CD14-positive monocyte (primary cell): ENCODE measurements at regions not wholly inside any gene's neighbourhood (a gene's known extent, or its start where the extent isn't known, plus 50 kb on each side); places are given as distances from the start of the nearest gene placed in this dataset.
A peak's percentile ranks its signal among the peaks of the same experiment; 100 is the strongest.

Source experiments
- DNase-seq, 3 donors: peaks; one replicate each; pipeline ENCODE4 v3.0.0-alpha.2; 2011 to 2022
- H2AFZ ChIP-seq: 2 replicates; pipeline ENCODE4 v1.6.0; 2012; ENCODE audit warnings: mild to moderate bottlenecking, low read depth, low read length, inconsistent platforms; ENCODE audit not compliant: insufficient read depth, poor library complexity, severe bottlenecking
- H3K27ac ChIP-seq, 2 donors: 1 replicate in 1 of 2; 2 replicates in 1 of 2; pipeline ENCODE4 v1.5.1; 2012 to 2013; ENCODE audit warnings: low read length in 2 of 2, control low read depth in 1 of 2, inconsistent platforms in 1 of 2, low read depth in 1 of 2, mild to moderate bottlenecking in 1 of 2
- H3K27me3 ChIP-seq, 2 donors: one replicate each; pipeline versions ENCODE4 v1.6.0 to v1.6.1; 2011 to 2013; ENCODE audit warnings: low read length in 2 of 2; ENCODE audit not compliant: control insufficient read depth in 2 of 2, insufficient read depth in 2 of 2
- H3K36me3 ChIP-seq, 2 donors: replicated peaks in 1 of 2; 1 replicate in 1 of 2; 2 replicates in 1 of 2; pipeline versions ENCODE4 v1.5.1 to v1.6.1; 2012 to 2013; ENCODE audit warnings: low read length in 2 of 2, control low read depth in 1 of 2, inconsistent platforms in 1 of 2, mild to moderate bottlenecking in 1 of 2; ENCODE audit not compliant: insufficient read depth in 2 of 2, control insufficient read depth in 1 of 2
- H3K4me1 ChIP-seq, 2 donors: 1 replicate in 1 of 2; 2 replicates in 1 of 2; pipeline versions ENCODE4 v1.5.1 to v1.6.1; 2012 to 2013; ENCODE audit warnings: low read length in 2 of 2, control low read depth in 1 of 2, inconsistent platforms in 1 of 2, mild to moderate bottlenecking in 1 of 2, moderate library complexity in 1 of 2; ENCODE audit not compliant: insufficient read depth in 2 of 2, control insufficient read depth in 1 of 2
- H3K4me2 ChIP-seq: replicated peaks from 2 replicates; pipeline ENCODE3; 2012; ENCODE audit warnings: low read length, moderate library complexity, mild to moderate bottlenecking; ENCODE audit not compliant: poor library complexity, severe bottlenecking; ENCODE audit errors: extremely low read depth
- H3K4me3 ChIP-seq, 3 experiments: fragments of 200-600 bp in 1 of 3; sonication (generic) in 1 of 3; replicated peaks in 1 of 3; 1 replicate in 2 of 3; 2 replicates in 1 of 3; pipeline ENCODE4 v1.5.1; 2011 to 2013; ENCODE audit warnings: low read length in 3 of 3, mild to moderate bottlenecking in 3 of 3, control low read depth in 2 of 3, low read depth in 2 of 3, inconsistent platforms in 1 of 3, moderate library complexity in 1 of 3
- H3K79me2 ChIP-seq: 2 replicates; pipeline ENCODE4 v1.6.0; 2012; ENCODE audit warnings: mild to moderate bottlenecking, control low read depth, inconsistent platforms, low read length, moderate library complexity; ENCODE audit not compliant: insufficient read depth
- H3K9ac ChIP-seq: 2 replicates; pipeline ENCODE4 v1.6.0; 2017; ENCODE audit warnings: low read length, mild to moderate bottlenecking; ENCODE audit not compliant: insufficient read depth, poor library complexity, severe bottlenecking
- H3K9me3 ChIP-seq, 2 donors: replicated peaks in 1 of 2; 1 replicate in 1 of 2; 2 replicates in 1 of 2; pipeline versions ENCODE4 v1.5.1 to v1.6.1; 2012 to 2013; ENCODE audit warnings: low read length in 2 of 2, control low read depth in 1 of 2; ENCODE audit not compliant: control insufficient read depth in 1 of 2, insufficient read depth in 1 of 2
- H4K20me1 ChIP-seq: 2 replicates; pipeline ENCODE4 v1.6.0; 2012; ENCODE audit warnings: mild to moderate bottlenecking, low read length, control low read depth, moderate library complexity; ENCODE audit not compliant: insufficient read depth
- H3K27ac Mint-ChIP-seq, 7 donors: one replicate each; pipeline ENCODE4 v1.8.0; 2020; ENCODE audit warnings: mild to moderate bottlenecking in 7 of 7, mixed read lengths in 7 of 7, moderate library complexity in 6 of 7, inconsistent platforms in 2 of 7
- H3K27me3 Mint-ChIP-seq, 3 donors: one replicate each; pipeline ENCODE4 v1.8.0; 2021 to 2022; ENCODE audit warnings: low read depth in 3 of 3, mild to moderate bottlenecking in 3 of 3, mixed read lengths in 3 of 3, moderate library complexity in 3 of 3, inconsistent platforms in 1 of 3
- H3K36me3 Mint-ChIP-seq, 2 donors: one replicate each; pipeline ENCODE4 v1.8.0; 2020; ENCODE audit warnings: mixed read lengths in 2 of 2, inconsistent platforms in 1 of 2, mild to moderate bottlenecking in 1 of 2
- H3K4me1 Mint-ChIP-seq: one replicate; pipeline ENCODE4 v1.8.0; 2020; ENCODE audit warnings: mild to moderate bottlenecking, mixed read lengths
- H3K4me3 Mint-ChIP-seq, 2 donors: one replicate each; pipeline ENCODE4 v1.8.0; 2020; ENCODE audit warnings: mild to moderate bottlenecking in 2 of 2, mixed read lengths in 2 of 2, moderate library complexity in 1 of 2
- H3K9me3 Mint-ChIP-seq, 7 donors: one replicate each; pipeline ENCODE4 v1.8.0; 2020 to 2022; ENCODE audit warnings: mixed read lengths in 7 of 7, mild to moderate bottlenecking in 6 of 7, moderate library complexity in 6 of 7, inconsistent platforms in 2 of 7
- CTCF ChIP-seq: fragments of 200-600 bp; IDR thresholded peaks from one replicate; pipeline ENCODE4 v1.8.0; 2022; ENCODE audit warnings: antibody characterized with exemption, mild to moderate bottlenecking
- WGBS: methylation state at CpG from one replicate; pipeline ENCODE4 v1.1.5; 2013; ENCODE audit warnings: missing lambda C conversion rate; ENCODE audit not compliant: insufficient coverage; 5-methylcytosine and 5-hydroxymethylcytosine counted together
- intact Hi-C, 2 donors: fragments of 100-400 bp; cut with micrococcal nuclease; formaldehyde crosslinking; loops; one replicate each; pipeline versions ENCODE4 v1.15.0 to v1.15.1; 2023

- Mint-ChIP-seq H3K4me1 (peaks cover 42% of the 10 kb centered on the region), H3K27ac (peak overlapping the region in 6 of 7 donors; percentile 61 to 99 (median 82)), H3K4me3 (peak overlapping the region; percentile 67 to 70), H3K36me3 (peaks cover 0 to 2% of the 10 kb centered on the region in 2 donors), H3K9me3 (no peaks in the 10 kb centered on the region), H3K27me3 (peaks cover 5 to 21% (median 6%) of the 10 kb centered on the region in 3 donors)
- no peaks in the 10 kb centered on the region for H3K79me2 ChIP-seq
- peaks cover 27 to 33% of the 10 kb centered on the region in 2 donors for H3K4me1 ChIP-seq
- DNase-seq: peak; percentile 87 to 90 (median 89)
- H3K9me3 ChIP-seq: no peaks in the 10 kb centered on the region
- H3K9ac ChIP-seq: peak overlapping the region; percentile 86
- no peaks in the 10 kb centered on the region for H3K27me3 ChIP-seq
- no peaks in the 10 kb centered on the region for H3K36me3 ChIP-seq
- H3K27ac ChIP-seq: peak overlapping the region; percentile 27 to 92
- TF ChIP-seq CTCF: no peak
- H3K4me3 ChIP-seq: peak overlapping the region; percentile 32 to 73 (median 42)
- intact Hi-C loops: loop anchor here (5.0 to 10.0 kb wide), 5 partner anchors 94 to 272 kb away; partner anchors contain the start of gene ZMIZ1 (in 1 of the 2)
- peak overlapping the region; percentile 63 for H3K4me2 ChIP-seq
- peak overlapping the region; percentile 66 for H2AFZ ChIP-seq
- WGBS: 21% methylated on average over 24 of the region's 49 CpGs
- no peaks in the 10 kb centered on the region for H4K20me1 ChIP-seq
Observed at GRCh38 chr10:78972947-78973900, 95.5 kb upstream of the ZMIZ1 start.

GRCh38 chr10:78973901-78974616, 94.7 kb upstream of the ZMIZ1 start:
- peaks cover 28 to 36% of the 10 kb centered on the region in 2 donors for H3K4me1 ChIP-seq
- peak in 2 of 3 donors; percentile 36 to 52 for DNase-seq

More at GRCh38 chr10:78973901-78974616, 94.7 kb upstream of the ZMIZ1 start:
- no peaks in the 10 kb centered on the region for H3K79me2 ChIP-seq
- peak overlapping the region; percentile 86 for H3K9ac ChIP-seq
- H3K4me2 ChIP-seq: peak overlapping the region; percentile 63
- H3K4me3 ChIP-seq: peak overlapping the region; percentile 38 to 73 (median 44)
- Mint-ChIP-seq H3K36me3 (peaks cover 0 to 2% of the 10 kb centered on the region in 2 donors), H3K27me3 (peaks cover 5 to 21% (median 6%) of the 10 kb centered on the region in 3 donors), H3K27ac (peak overlapping the region; percentile 96 to 100 (median 99)), H3K9me3 (no peaks in the 10 kb centered on the region), H3K4me3 (peak overlapping the region; percentile 89 to 99), H3K4me1 (peaks cover 44% of the 10 kb centered on the region)
- peak overlapping the region; percentile 33 for H2AFZ ChIP-seq
- H3K36me3 ChIP-seq: no peaks in the 10 kb centered on the region
- no peaks in the 10 kb centered on the region for H3K27me3 ChIP-seq
- intact Hi-C loops: loop anchor here (5.0 to 10.0 kb wide), 5 partner anchors 93 to 271 kb away; partner anchors contain the start of gene ZMIZ1 (in 1 of the 2)
- 0% methylated on average over 7 of the region's 42 CpGs for WGBS
- no peak for TF ChIP-seq CTCF
- H3K9me3 ChIP-seq: no peaks in the 10 kb centered on the region
- H4K20me1 ChIP-seq: no peaks in the 10 kb centered on the region
- peak overlapping the region; percentile 66 to 92 for H3K27ac ChIP-seq
